Psoas muscle (tissue), 7 donors: ENCODE measurements at regions not wholly inside any gene's neighbourhood (a gene's known extent, or its start where the extent isn't known, plus 50 kb on each side); places are given as distances from the start of the nearest gene placed in this dataset.

ENCODE experiments used
- ATAC-seq, 4 donors: fragments of 200-7000 bp; cut with Tn5 transposase; one replicate each; pipeline ENCODE4 v1.9.1; 2020; ENCODE audit warnings: moderate library complexity in 3 of 4, mild to moderate bottlenecking in 2 of 4
- DNase-seq, 2 donors: peaks; one replicate each; pipeline ENCODE4 v3.0.0-alpha.2; 2020
- H3K27ac ChIP-seq: fragments of 200-600 bp; one replicate; pipeline ENCODE4 v1.8.0; 2022
- H3K27me3 ChIP-seq, 3 donors: fragments of 200-600 bp in 1 of 3; one replicate each; pipeline versions ENCODE4 v1.6.1 to v1.8.0; 2013 to 2022; ENCODE audit warnings: low read length in 2 of 3, mild to moderate bottlenecking in 2 of 3, moderate library complexity in 1 of 3; ENCODE audit not compliant: insufficient read depth in 3 of 3
- H3K36me3 ChIP-seq, 2 donors: fragments of 200-600 bp in 1 of 2; one replicate each; pipeline versions ENCODE4 v1.6.1 to v1.8.0; 2013 to 2022; ENCODE audit warnings: low read depth in 1 of 2, mild to moderate bottlenecking in 1 of 2, moderate library complexity in 1 of 2; ENCODE audit not compliant: insufficient read depth in 1 of 2
- H3K4me1 ChIP-seq: fragments of 200-600 bp; one replicate; pipeline ENCODE4 v1.8.0; 2022
- H3K4me3 ChIP-seq: fragments of 200-600 bp; one replicate; pipeline ENCODE4 v1.8.0; 2022; ENCODE audit warnings: mild to moderate bottlenecking
- H3K9me3 ChIP-seq: fragments of 200-600 bp; one replicate; pipeline ENCODE4 v1.8.0; 2022
- CTCF ChIP-seq: fragments of 200-600 bp; IDR thresholded peaks from one replicate; pipeline ENCODE4 v1.8.0; 2022; ENCODE audit warnings: antibody characterized with exemption
- WGBS, 3 donors: extraction: QIAGEN DNeasy Blood & Tissue Kit; methylation state at CpG; one replicate each; pipeline versions ENCODE4 v1.1.6 to v1.1.7; 2013; 5-methylcytosine and 5-hydroxymethylcytosine counted together
- intact Hi-C, 2 donors: fragments of 100-400 bp; cut with DNase I; formaldehyde crosslinking; loops; one replicate each; pipeline versions ENCODE4 v1.11.0 to v1.14.2; 2022
- donor health status: healthy with polysubstance abuse.
- donor health status: DM: no; HTN: no; CAD: no; lungs with moderate emphysema.
- donor health status: Bipolar disorder and iron deficiency.
- donor health status: healthy.
- donor health status: DM: yes; HTN: yes; CAD: no.
- donor health status: DM: no; HTN: no; CAD: no.
- donor health status: DM: yes; HTN: yes; CAD: no.

GRCh38 chrX:13495232-13495631 lies 74.2 kb upstream of the EGFL6 start:
- no peak for ATAC-seq
- Histone ChIP-seq H3K9me3 (no peaks in the 10 kb centered on the region), H3K27ac (no peak overlapping the region), H3K4me1 (no peaks in the 10 kb centered on the region), H3K27me3 (peaks cover 0 to 15% (median 0%) of the 10 kb centered on the region in 3 donors), H3K36me3 (no peaks in the 10 kb centered on the region), H3K4me3 (no peak overlapping the region)
- 64 to 74% (median 69%) methylated on average over 1 of the region's 1 CpG for WGBS, 3 donors
- no peak for DNase-seq
- TF ChIP-seq CTCF = no peak
- intact Hi-C loops = no loop called here

DNA sequence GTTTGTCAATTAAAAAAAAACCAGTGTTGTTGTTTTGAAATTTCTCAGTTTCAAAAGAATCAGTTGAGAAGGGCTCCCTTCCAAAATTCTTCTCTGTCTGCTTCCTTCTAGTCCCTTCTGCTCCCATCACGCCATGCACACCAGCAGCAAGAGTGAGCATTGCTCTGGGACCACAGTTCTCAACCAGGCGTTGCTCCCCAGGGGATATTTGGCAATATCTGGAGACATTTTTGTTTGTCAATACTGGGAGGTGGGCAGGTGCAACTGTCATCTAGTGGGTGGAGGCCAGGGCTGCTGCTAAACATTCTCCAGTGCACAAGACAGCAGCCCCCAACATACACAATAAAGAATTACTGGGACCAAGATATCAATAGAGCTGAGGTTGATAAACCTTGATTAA lies 74.8 kb upstream of the EGFL6 start:
- no peaks in the 10 kb centered on the region for H3K9me3 ChIP-seq
- no peak overlapping the region for H3K4me3 ChIP-seq
- H3K4me1 ChIP-seq = no peaks in the 10 kb centered on the region
- ATAC-seq = no peak
- no peak for TF ChIP-seq CTCF
- intact Hi-C loops = no loop called here
- DNase-seq = no peak
- H3K36me3 ChIP-seq = no peaks in the 10 kb centered on the region
- H3K27me3 ChIP-seq = peaks cover 0 to 15% (median 0%) of the 10 kb centered on the region in 3 donors
- no peak overlapping the region for H3K27ac ChIP-seq
- WGBS, 3 donors = 72 to 94% (median 92%) methylated on average over 2 of the region's 2 CpGs

- Histone ChIP-seq H3K4me3 (no peak overlapping the region), H3K27ac (no peak overlapping the region), H3K36me3 (no peaks in the 10 kb centered on the region), H3K27me3 (peaks cover 0 to 15% (median 0%) of the 10 kb centered on the region in 3 donors), H3K4me1 (no peaks in the 10 kb centered on the region), H3K9me3 (no peaks in the 10 kb centered on the region)
- intact Hi-C loops = no loop called here
- ATAC-seq (no peak), DNase-seq (no peak)
- WGBS, 3 donors = 70 to 90% (median 87%) methylated on average over 5 of the region's 5 CpGs
- no peak for TF ChIP-seq CTCF
These were observed 75.7 kb upstream of the EGFL6 start for GRCh38 chrX:13493659-13494058.

- H3K27me3 ChIP-seq = peaks cover 0 to 15% (median 0%) of the 10 kb centered on the region in 3 donors
- no peak overlapping the region for H3K4me3 ChIP-seq
- ATAC-seq = no peak
- intact Hi-C loops = no loop called here
- H3K4me1 ChIP-seq = peaks cover 4% of the 10 kb centered on the region
- no peaks in the 10 kb centered on the region for H3K9me3 ChIP-seq
- DNase-seq = no peak
- WGBS, 3 donors = 94 to 97% (median 94%) methylated on average over 2 of the region's 2 CpGs
- H3K36me3 ChIP-seq = no peaks in the 10 kb centered on the region
- no peak for TF ChIP-seq CTCF
- H3K27ac ChIP-seq = no peak overlapping the region
These were observed 77.1 kb upstream of the EGFL6 start for GRCh38 chrX:13492286-13492685.

- DNase-seq = no peak
- Histone ChIP-seq H3K4me3 (no peak overlapping the region), H3K27me3 (peaks cover 0 to 18% (median 0%) of the 10 kb centered on the region in 3 donors), H3K9me3 (no peaks in the 10 kb centered on the region), H3K27ac (no peak overlapping the region), H3K36me3 (no peaks in the 10 kb centered on the region), H3K4me1 (peaks cover 4% of the 10 kb centered on the region)
- 70 to 95% (median 92%) methylated on average over 3 of the region's 3 CpGs for WGBS, 3 donors
- TF ChIP-seq CTCF = no peak
- intact Hi-C loops = no loop called here
- ATAC-seq = no peak
These were observed 78.3 kb upstream of the EGFL6 start for GRCh38 chrX:13491061-13491460.
